ES-I3 (cell line): ENCODE measurements at regions not wholly inside any gene's neighbourhood (a gene's known extent, or its start where the extent isn't known, plus 50 kb on each side); places are given as distances from the start of the nearest gene placed in this dataset.

ENCODE experiments used
- H3K36me3 ChIP-seq: 2 replicates; pipeline ENCODE4 v1.6.1; 2013; ENCODE audit warnings: mild to moderate bottlenecking, low read length, control low read depth, moderate library complexity; ENCODE audit not compliant: insufficient read depth
- H3K4me1 ChIP-seq: 2 replicates; pipeline ENCODE4 v1.6.1; 2013; ENCODE audit warnings: mild to moderate bottlenecking, control low read depth, low read length; ENCODE audit not compliant: insufficient read depth
- H3K9ac ChIP-seq: 2 replicates; pipeline ENCODE4 v1.6.1; 2013; ENCODE audit warnings: low read depth, mild to moderate bottlenecking, low read length, moderate library complexity
- H3K9me3 ChIP-seq: 2 replicates; pipeline ENCODE4 v1.6.1; 2013; ENCODE audit warnings: mild to moderate bottlenecking, low read length, moderate library complexity; ENCODE audit not compliant: control insufficient read depth, insufficient read depth

DNA sequence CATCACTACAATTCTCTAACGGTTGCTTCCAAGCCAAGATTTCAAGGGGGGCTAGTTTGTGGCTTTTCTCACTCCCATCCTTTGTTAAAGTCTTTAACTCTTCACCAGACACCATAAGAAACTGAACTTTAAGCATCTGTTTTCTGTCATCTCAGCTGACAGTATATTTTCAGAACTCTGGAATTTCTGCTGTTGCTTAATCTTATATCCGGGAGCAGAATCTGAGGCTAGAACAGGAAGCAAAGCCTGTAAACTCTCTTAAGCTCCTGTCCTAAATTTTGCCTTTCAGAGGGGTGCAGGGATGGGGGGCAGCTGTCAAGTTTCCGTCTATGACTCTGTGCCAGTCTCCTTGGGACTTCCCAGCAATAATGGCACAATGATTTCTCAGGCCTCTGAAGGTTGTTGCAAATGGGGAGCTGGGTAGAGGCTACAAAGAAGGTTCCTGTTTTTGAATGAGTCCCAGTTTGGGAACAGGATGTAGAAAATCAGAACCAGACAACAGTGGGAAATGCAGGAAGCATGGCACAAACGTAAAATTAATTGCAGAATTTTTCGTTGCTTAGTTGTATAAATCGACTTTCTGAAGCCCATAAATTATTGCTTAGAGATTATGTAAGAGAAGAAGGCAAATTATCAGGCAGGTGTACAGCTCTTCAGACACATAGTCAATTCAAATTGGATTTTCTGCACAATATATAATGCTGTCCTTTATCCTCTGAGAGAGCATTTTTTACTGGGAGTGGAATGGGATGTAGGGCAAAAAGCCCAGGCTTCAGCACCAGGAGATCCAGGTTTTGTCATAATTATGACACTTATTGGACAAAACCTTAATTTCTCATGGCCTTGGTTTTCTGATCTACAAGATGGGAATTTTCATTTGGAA lies 430.9 kb downstream of the DMAC1 start:
- Histone ChIP-seq H3K4me1 (no peaks in the 10 kb centered on the region), H3K9ac (no peak overlapping the region)

DNA sequence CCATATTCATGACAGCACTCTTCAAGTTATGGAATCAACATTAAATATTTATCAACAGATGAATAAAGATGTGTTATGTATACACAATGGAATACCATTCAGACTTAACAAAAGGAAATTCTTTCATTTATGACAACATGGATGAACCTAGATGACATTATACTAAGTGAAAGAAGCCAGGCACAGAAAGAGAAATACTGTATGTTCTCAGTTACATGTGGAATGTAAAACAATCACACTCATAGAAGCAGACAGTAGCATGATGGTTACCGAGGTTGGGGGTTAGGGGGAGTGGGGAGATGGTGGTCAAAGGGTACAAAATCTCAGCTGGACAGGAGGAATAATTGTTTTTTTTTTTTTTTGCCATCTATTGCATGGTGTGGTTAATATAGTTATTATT lies 431.9 kb downstream of the DMAC1 start:
- no peaks in the 10 kb centered on the region for H3K36me3 ChIP-seq
- H3K4me1 ChIP-seq = no peaks in the 10 kb centered on the region
- H3K9me3 ChIP-seq = no peaks in the 10 kb centered on the region
- H3K9ac ChIP-seq = no peak overlapping the region

More for the DNA sequence above, 430.9 kb downstream of the DMAC1 start:
- no peaks in the 10 kb centered on the region for H3K9me3 ChIP-seq
- no peaks in the 10 kb centered on the region for H3K36me3 ChIP-seq

DNA sequence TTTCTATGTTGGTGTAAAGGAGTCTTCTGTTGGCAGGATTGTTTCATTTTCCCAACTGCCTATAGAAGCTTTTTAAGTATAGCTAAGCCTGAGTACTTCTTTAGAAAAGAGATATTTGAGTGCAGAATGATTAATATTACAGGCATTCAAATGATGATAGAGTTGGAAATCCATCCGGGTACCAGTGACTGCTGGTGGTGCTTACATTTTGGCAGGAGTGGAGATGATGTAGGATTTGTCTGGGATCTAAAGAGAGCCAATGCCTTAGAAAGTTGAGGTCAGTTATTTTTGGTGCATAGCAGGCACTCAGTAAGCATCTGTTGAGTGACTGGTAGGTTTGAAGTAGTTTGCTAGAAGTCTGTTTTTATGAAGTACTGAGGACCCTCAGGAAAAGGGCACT lies 433.5 kb downstream of the DMAC1 start:
- Histone ChIP-seq H3K9me3 (no peaks in the 10 kb centered on the region), H3K36me3 (no peaks in the 10 kb centered on the region), H3K9ac (no peak overlapping the region), H3K4me1 (no peaks in the 10 kb centered on the region)

DNA sequence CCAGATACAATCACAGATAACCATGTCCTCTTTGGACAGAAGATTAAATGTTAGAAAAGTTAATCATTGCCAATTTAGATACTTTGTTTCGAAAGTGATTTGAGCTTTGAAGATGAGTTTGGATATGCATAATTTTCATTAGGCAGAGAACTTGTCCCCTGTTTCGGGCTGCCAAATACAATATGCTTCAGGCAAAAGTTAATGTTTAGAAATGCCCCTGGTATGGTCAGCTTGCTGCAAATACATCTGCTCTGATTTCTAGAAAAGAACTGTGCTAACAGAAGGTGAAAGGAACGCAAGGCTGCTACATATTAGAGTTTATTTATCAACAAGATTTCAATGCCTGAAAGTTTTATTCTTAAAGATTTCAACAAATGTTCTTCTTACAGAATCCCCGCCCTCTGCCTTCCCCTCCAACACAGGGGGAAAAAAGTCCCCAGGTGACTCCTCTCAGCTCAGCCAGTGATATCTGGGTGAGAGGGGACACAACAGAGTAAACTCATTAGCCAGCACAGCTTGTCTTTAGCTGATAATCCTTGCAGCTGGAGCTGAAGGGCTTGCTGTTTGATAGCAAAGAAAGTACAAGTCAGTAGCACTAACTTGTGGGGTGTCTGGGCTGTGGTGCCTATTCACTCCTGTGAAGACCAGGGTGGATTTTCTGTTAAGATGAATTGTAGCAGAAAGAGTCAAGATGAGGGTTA lies 435.7 kb downstream of the DMAC1 start:
- Histone ChIP-seq H3K9ac (no peak overlapping the region), H3K4me1 (no peaks in the 10 kb centered on the region), H3K9me3 (no peaks in the 10 kb centered on the region), H3K36me3 (no peaks in the 10 kb centered on the region)

DNA sequence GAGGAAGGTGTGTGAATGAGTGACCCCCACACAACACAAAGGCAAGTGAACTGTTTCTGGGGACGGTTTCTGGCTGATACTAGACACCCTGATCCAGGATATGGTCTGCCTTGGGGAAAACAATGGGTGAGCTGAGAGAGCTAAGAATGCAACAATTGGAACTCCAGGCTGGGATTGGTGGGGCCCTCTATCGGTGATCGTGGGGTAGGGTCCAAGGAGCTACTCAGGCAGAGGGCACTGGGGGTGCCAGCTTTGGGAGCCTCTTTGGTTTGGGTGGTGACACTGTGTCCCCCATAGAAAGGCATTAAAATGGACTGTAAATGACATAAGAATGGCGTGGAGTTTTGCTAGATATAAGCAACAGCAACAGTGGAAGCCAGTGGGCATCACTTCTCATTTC lies 439.1 kb downstream of the DMAC1 start:
- no peaks in the 10 kb centered on the region for H3K9me3 ChIP-seq
- H3K36me3 ChIP-seq = no peaks in the 10 kb centered on the region
- H3K4me1 ChIP-seq = no peaks in the 10 kb centered on the region
- no peak overlapping the region for H3K9ac ChIP-seq

DNA sequence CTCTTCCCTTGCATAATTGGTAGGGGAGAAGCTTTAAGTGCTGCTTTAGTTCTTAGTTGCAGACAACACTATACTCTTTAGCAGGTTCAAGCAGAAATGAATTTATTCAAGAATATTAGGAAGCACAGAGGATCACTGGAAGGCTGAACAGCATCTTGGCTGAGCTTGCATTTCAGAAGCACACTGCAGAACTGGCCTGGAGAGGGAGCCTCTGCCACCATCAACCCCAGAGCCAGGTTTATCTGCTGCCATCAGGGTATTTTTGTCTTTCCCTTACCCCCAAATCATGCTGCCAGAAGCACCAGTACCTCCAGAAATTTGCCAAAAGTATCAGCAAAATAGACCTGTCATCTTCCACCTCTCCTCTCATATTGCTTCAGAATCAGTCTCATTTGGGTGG lies 440.7 kb downstream of the DMAC1 start:
- no peaks in the 10 kb centered on the region for H3K9me3 ChIP-seq
- no peaks in the 10 kb centered on the region for H3K4me1 ChIP-seq
- no peak overlapping the region for H3K9ac ChIP-seq
- H3K36me3 ChIP-seq = no peaks in the 10 kb centered on the region

DNA sequence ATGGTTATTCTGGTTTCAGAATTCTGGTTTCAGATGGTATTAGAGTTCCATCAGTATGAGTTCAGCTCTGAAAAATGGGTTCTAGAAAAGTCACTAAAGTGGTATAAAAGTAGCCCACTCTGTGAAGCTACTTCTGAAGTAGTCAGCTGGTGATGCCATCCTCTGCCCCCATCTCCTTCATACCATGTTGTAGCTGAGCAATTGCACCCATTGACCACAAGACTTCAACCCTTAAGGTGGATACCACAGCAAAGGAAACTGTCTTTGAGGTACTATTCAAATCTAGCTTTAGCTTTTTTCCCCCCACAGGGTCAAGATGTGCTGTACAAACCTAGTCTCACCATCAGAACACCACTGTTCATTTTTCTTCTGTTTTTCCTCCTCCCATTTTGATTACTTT lies 444.9 kb downstream of the DMAC1 start:
- no peaks in the 10 kb centered on the region for H3K9me3 ChIP-seq
- no peaks in the 10 kb centered on the region for H3K36me3 ChIP-seq

DNA sequence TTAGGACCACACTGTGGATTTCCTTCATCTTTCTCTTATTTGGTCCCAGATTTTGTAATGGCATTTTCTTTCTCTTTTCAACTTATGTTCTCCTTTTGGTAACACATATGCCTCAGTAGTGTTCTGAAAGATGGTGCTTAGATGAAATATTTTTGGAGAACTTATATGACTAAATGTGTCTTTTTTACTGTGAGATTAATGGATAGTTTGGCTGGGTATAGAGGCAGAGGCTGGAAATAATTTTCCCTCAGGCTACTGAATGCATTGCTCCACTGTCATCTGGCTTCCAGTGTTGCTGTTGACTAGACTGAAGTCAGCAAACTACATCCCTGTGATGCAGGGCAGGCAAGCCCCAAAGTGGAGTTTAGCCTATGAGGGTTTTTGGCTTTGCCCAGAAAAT lies 450.9 kb downstream of the DMAC1 start:
- Histone ChIP-seq H3K36me3 (no peaks in the 10 kb centered on the region), H3K9me3 (no peaks in the 10 kb centered on the region), H3K9ac (no peak overlapping the region), H3K4me1 (no peaks in the 10 kb centered on the region)

More for the DNA sequence above, 444.9 kb downstream of the DMAC1 start:
- no peaks in the 10 kb centered on the region for H3K4me1 ChIP-seq
- no peak overlapping the region for H3K9ac ChIP-seq

DNA sequence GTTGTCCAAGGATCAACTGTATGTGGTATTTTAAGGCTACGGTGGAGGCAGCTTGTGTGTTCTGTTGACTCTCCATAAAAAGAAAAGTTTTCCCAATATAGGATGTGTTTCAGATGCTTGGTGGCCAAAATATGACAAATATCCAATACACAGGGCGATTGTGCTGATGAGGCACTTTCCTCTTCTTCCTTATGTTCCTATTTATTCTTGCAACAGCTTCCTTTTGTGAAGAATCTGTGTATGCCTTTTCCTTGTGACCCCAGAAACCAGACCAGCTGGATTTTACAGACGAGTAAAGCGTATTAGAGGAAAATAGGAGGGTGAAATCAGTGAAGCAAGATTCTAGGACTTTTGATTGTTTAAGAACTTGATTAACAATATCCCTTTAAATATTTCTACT lies 452.0 kb downstream of the DMAC1 start:
- Histone ChIP-seq H3K9ac (no peak overlapping the region), H3K4me1 (no peaks in the 10 kb centered on the region), H3K9me3 (no peaks in the 10 kb centered on the region), H3K36me3 (no peaks in the 10 kb centered on the region)

DNA sequence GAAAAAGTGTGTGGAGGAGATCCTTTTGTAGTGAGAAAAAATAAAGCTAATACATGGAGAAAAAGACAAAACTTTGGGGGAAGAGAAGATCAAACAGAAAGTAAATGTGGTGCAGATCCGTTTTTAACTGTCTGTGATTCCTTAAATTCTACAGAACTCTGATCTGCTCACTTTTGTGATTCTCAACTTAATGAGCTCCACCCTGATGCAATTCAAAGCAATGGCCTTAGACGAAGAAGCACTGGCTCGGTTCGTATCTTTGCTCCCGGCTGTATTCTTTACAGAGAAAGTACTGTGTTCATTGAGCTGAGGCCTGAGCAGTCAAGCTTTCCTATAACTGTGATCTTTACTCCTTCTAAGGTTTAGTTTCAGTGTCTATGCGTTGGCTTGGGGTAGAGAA lies 453.4 kb downstream of the DMAC1 start:
- no peaks in the 10 kb centered on the region for H3K36me3 ChIP-seq
- no peaks in the 10 kb centered on the region for H3K4me1 ChIP-seq
- H3K9me3 ChIP-seq = no peaks in the 10 kb centered on the region
- no peak overlapping the region for H3K9ac ChIP-seq

DNA sequence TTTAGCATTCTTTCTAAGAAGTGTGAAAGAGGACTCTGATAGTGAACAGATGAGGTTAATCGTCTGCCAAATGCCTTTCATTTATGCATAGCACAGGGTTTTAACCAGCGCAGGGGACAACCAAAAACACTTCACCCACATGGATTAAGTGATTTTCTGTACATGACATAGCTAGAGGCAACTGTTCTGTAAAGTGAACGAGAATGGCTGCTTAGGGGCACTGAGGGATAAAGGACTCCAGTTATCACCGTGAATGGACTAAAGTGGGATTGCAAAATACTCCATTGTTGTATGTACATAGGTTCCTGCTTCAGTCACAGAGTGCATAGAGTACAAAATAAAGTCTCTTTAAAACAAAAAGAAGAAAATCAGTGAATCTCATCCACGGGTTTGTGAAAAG lies 456.8 kb downstream of the DMAC1 start:
- Histone ChIP-seq H3K36me3 (no peaks in the 10 kb centered on the region), H3K9ac (no peak overlapping the region), H3K4me1 (no peaks in the 10 kb centered on the region), H3K9me3 (no peaks in the 10 kb centered on the region)

DNA sequence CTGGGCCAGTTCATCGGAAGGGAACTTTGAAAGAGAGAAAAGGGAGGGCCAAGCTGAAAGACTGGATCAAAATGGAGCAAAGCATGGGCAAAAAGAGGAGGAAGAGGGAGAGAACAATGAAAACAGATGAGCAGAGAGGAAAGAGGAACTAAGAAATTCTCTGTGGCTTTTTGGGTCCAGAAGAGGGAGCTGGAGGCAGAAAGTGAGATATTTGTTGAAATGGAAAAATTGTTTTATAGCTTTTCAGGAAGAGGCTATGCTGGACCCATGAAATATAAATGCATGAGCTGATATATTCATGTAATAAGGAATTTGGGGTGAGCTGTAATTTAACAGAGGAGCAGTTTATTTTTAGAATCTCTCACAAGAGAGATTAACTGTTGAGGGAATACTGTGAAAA lies 457.3 kb downstream of the DMAC1 start:
- no peak overlapping the region for H3K9ac ChIP-seq
- no peaks in the 10 kb centered on the region for H3K4me1 ChIP-seq
- H3K9me3 ChIP-seq = no peaks in the 10 kb centered on the region
- no peaks in the 10 kb centered on the region for H3K36me3 ChIP-seq

DNA sequence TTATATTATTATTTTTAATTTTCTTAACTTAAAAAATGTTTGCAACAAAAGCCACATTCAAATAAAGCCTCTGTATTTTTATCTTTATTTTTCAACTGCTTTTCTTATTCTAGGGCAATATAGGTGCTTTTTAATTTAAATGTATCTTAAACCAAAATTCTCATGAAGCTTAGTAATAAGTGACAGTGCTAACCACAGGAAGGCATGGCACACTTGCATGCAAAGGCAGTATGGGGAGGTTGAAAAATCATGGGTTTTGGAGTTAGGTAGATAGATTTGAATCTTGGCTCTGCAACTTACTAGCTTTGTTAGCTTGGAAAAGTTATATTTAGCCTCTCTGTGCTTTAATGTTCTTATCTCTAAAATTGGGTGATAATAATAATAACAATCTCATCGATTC lies 458.0 kb downstream of the DMAC1 start:
- Histone ChIP-seq H3K9ac (no peak overlapping the region), H3K9me3 (no peaks in the 10 kb centered on the region), H3K36me3 (no peaks in the 10 kb centered on the region)

DNA sequence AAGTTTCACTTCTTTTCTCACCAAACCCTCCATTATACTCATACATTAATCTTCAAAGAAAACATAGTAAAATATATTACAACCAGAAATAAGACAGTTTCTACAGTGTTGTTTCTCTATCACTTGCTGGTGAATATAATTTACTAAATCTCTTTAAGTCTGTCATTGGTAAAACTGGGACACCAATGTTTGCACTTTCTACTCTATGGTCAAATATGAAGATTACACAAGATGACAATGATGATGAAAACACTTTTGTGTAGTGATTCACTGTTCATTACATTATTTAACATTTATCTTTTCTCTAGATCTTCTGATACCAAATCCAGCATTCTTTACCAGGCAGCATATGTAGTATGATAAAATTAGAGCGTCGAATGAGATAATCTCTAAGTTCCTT lies 459.1 kb downstream of the DMAC1 start:
- Histone ChIP-seq H3K36me3 (no peaks in the 10 kb centered on the region), H3K4me1 (no peaks in the 10 kb centered on the region), H3K9ac (no peak overlapping the region), H3K9me3 (no peaks in the 10 kb centered on the region)

More for the DNA sequence above, 458.0 kb downstream of the DMAC1 start:
- no peaks in the 10 kb centered on the region for H3K4me1 ChIP-seq
